Stimulated activated CD4-positive, alpha-beta T cell treated with anti-CD3 and anti-CD28 coated beads, Interleukin-12 subunit alpha, Interleukin-12 subunit beta, amount 100 ng/mL, for 48 hours (primary cell): ENCODE measurements at regions not wholly inside any gene's neighbourhood (a gene's known extent, or its start where the extent isn't known, plus 50 kb on each side); places are given as distances from the start of the nearest gene placed in this dataset.
"Not testable (repeated sequence)": the region's sequence is repeated elsewhere in the genome, so short reads cannot be mapped to it uniquely, and the experiment has no call there.

Experiments used
- DNase-seq, 3 donors: peaks; one replicate each; pipeline ENCODE4 v3.0.0-alpha.2; 2020; ENCODE audit warnings: low read depth in 2 of 3, low spot score in 1 of 3

DNA sequence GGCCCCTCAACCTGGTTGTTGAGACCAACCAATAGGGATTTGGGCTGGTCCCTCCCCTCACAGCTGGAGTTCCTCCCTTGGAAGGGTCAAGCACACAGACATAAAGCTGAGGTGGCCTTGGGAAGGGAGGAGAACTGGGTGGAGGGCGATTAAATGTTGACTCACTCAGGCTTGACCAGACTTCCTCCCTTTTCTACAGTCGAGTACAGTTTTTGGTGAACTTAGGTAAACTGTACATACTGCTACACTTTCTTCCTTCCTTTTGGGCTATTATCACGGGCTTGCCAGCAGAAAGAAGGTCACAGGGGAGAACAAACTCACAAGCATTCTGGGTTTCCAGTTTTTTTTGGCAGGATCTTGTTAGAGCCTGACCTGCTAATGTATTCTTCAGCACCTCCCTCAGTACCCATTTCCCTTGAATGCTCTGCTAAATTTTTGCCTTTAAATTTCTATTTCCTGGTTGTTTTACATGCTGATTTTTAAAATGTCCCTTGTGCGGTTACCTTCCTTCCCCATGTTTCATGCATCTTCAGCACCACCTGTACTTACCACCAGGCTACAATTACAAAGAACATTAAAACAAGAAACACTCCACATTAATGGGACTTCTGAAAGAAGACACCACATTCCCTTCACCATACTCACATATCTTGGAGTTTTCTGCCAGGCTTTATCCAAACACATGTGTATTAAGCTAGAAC is 135.2 kb upstream of the RASGEF1B start:
- no peak for DNase-seq

DNA sequence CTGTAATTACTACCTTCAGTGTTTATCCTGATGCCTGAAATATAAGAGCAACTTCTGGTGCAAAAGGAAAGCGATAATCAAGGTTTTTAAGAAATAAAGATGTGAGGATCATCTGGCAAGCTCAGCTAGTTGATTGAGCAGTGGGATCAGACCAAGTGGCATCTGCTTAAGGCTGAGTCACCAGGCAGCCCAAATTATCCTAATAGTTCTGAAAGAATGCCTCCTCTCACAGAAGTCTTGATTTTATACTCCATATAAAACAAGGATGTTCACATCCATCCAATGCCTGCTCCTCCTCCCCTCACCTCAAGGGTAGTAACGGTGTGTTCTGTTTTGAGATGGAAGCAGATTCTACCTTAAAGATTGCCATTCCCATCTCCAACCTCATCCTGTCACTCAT is 134.5 kb upstream of the RASGEF1B start:
- no peak for DNase-seq

DNA sequence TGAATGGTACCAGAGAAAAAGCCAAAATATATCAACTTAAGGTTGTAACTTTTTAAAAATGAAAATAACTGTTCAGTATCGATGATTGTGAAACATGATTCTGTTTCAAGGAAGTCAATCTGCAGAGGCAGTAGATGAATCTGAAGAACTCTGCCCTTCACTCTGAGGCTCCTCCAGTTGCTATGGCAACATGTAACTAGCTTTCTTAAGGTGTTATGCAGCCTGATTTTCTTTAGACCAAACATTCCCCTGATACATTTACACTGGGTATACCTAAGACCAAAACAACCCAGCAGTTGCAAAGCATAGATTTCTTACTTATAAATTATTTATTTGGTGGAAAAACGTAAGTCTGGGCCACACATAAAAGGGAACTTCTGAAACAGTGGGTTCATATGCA is 133.6 kb upstream of the RASGEF1B start:
- no peak for DNase-seq

DNA sequence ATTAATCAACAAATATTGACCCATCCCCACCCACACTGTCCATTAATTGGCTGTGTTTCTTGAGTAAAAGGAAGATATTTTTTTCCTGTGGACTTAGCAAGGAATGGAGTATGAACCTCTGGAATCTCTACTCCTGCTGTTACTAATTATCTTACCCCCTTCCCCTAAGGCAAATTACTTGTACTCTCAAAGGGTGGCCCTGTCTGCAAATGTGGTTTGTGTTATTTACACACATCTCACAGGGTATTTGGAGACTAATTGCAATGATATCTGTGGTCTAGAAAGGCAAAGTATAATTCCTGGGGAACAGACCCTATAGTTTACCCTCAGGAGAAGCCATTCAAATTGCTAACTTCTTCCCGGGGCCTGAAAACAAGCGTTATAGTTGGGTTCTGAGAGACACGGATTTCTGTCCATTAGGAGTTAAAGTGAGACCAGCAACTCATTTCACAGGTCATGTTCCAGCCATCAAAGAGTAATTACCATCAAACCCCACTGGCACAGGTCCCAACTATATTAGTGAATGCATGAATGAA is 133.0 kb upstream of the RASGEF1B start:
- no peak for DNase-seq

DNA sequence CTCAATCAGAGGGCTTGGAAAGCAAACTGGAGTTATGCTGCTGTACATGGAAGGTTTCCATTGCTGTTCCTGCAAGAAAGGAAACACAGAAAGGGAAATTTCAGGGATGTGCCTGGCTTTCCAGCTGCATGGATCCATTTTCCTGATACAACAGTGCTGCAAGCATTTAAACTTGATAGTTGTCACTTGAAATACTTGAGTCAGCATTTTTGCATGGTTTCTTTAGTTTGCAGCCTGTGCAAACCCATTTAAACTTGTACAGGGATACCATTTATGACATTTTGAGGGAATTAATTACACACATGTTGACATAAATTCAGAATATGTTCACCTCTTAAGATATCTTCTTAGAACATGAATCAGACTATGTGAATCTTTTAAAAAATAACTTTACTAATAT is 131.1 kb upstream of the RASGEF1B start:
- DNase-seq, result no peak

DNA sequence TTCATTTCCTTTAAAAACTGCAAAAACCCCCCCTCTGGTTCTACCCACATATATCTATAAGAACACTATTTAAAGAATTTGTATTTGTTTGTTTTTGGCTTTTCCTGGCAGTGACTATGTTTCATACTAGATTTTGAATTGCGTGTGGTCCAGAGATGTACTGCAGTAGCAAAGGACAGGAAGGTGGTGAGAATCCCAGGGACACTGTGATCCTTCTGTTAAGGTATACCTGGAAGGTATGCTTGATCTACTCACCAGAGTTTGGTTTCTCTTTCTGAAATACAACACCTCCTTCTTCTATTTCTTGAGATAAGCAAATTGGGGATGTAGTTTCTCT is 129.6 kb upstream of the RASGEF1B start:
- DNase-seq, result no peak

DNA sequence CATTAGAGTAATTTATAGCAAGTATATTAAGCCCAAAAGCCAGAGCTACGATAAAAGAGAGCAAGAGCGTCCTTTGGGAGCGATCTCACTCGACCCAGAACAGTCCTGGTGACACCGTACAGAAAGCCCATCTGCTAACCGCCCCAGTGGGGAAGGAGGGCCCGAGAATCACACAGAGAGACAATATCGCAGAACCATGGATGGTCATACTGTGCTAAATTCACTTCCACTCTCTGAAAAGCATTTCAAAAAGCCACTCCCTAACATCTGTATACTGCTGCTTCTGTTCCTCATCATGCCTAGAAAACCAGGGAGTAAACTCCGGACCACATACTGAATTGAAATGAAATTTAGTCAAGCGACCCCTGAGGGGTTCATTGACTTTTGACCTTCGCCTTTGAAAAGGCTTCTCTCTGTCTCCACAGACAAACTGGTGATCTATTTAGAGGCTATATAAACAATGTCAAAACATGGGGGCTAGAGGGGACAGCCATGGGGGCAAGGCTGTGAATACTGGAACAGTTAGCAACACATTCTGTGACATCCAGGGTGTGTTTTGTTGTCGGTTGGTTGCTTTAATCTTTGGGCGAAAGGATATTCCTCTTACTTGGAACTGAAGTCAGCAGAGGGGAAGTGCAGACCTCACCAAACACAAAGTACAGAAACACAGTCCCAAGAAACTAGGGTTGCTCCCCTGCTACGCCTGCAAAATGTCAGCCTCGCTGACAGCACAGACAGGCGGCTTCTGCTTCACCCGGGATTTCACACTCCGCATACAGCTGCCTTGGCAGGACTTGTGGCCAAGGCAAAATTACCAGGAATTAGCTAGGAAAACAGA is 129.0 kb upstream of the RASGEF1B start:
- no peak for DNase-seq

DNA sequence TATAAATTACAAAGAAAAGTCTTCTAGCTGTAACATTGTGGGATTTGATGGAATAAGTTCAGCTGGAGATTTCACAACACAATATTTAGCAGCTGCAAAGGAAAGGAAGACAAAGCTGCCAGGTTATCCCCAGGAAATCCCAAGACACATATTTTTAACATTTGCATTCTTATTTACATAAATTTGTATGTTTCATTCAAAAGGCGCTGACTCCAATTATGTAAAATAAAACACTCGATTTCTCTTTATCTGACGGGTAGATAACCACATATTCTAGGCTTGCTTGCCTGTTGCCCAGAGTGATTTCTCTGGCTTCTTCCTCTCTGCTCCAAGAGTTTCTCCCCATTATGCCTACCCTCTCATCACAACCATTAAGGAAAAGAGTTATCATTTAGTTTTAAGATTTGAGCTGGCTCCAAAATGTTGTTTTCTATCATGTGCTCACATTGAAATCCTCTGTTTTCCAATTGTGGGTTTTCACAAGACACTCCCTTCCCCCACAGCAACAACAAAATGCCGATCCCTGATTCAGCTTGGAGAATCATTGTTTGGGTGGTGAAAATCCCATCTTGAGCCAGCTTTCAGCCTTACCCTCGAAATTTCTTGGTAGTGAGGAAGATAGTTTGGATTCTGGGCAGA is 128.2 kb upstream of the RASGEF1B start:
- no peak for DNase-seq

DNA sequence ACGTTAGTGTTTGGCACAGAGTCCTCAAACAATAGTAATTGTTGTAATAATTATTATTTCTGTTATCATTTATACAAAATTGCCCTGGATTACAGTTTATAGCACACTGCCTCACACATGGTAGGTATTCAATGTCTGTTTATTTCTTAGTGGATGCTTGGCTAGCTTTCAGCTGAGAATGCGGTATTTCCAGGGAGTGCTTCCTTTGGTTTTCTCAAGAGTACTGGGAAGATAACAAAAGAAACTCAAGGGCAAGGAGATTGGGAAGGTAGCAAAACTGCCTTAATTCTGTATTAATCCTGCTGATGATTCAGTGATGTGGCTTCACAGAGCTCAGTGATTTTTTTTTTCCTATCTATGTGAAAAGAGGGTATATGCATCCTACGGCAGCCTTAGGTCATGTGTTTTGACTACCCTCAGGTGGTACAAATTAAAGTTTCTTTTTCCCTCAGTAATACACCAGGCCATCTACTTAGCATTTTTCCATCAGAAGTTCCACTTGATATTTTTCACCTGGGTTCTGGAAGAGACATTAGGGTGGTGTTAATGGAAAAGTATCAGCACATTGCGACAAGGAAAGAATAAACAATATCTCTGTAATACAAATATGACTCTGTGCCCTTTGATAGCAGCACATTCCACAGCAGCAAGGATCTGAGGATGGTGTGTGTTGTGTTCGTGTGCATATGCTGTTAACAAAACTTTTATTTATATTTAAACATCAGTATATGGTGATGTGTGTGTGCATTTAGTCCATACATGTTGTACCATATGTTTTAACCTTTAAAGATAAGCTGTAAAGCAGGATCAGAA is 124.3 kb upstream of the RASGEF1B start:
- no peak for DNase-seq

DNA sequence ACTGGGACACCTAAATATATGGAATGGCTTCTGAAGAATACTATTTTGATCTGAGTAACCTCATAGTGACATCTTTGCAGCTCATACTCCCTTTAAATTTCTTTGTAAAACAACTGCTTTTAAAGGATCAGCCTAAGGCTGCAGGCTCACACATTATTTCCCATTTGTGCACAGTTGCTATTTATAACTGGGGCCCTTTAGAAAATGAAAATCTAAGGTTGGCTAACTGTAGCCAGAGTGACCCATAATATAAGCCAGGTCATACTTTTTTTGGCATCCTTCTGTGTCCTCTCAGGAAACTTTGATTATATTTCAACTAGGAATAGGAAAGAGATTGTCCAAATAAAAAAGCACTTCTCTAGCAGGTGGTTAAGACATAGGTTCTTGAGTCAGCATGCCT is 123.6 kb upstream of the RASGEF1B start:
- DNase-seq, result no peak

DNA sequence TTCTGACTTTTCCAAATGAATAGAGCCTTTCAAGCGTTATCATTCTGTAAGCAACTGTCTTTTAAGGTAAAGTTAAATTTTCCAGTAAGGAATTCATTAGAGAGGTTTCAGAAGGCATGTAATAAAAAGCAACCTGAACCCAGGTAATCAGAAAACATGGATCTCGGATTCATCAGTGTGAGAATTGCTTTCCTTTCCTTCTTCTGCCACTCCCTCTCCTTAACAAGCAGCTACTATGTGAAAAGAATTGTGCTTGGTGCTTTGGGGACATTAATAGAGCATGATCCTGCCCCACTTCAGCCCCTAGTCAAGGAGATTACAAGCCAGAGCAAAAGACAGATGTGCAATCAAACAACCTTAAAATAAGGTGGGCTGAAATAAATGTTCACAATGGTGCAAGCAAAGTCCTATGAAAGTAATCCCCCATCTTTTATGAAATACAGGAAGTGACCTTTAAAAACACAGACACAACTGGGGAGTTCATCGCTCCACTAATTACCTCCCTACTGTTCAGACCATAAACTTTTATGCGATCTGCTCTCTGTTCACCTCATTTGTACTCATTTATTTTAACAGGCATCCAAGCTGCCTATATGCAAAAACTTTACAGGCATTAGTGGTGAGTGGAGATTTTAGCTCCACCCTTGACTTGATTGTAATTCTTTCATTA is 122.9 kb upstream of the RASGEF1B start:
- DNase-seq, result no peak

DNA sequence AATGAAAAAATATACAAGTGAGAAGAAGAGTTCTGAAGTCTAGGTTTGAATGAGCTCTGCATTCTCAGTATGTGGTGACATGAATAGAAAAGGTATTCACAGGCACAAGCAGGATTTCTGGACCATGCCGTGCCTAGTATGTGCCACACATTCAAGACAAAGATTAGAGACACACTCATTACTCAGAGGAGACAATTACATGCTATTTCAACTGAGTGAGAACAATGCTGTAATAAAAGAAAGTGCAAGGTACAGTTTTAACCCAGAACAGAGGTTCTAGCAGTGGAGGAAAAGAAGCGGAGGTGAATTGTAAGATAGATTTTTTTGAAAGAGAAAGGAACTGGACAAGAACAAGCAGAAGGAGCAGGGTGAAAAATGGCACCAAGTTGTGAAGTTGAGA is 121.0 kb upstream of the RASGEF1B start:
- no peak for DNase-seq

DNA sequence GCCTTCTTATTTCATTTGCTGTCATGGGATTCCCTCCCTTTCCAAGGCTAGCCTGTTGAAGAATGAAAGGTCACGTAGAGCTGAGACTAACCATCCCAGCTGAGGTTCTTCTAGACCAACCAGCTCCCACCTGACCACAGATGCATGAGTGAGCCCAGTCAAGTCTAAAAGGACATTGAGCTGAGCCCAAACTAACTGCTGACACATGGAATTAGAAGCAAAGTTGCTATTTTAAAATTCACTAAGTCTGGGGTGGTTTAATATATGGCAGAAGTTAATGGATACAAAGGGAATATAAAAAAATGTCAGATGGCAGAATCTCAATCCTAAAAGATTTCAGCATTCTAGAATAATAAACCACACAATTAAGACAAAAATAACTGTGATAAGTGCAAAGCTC is 118.9 kb upstream of the RASGEF1B start:
- DNase-seq, result no peak

DNA sequence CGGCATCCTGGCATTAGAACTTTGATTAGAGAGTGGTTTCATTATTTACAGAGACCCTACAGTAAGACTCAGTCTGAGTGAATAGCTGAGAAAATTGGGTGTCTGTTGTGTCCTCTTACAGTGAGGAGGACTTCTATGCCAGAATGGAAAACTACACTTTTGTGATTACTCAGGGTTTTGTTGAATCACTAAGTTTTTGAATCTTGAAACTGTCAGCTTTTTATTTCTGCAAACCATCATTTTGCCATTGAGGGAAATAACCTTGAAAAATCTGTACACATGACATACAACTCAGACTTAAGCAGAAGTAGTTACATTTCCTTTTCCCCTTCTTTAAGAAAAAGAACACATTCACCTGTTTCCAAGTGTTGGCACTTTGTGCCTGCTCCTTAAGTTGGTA is 117.6 kb upstream of the RASGEF1B start:
- DNase-seq, result no peak

DNA sequence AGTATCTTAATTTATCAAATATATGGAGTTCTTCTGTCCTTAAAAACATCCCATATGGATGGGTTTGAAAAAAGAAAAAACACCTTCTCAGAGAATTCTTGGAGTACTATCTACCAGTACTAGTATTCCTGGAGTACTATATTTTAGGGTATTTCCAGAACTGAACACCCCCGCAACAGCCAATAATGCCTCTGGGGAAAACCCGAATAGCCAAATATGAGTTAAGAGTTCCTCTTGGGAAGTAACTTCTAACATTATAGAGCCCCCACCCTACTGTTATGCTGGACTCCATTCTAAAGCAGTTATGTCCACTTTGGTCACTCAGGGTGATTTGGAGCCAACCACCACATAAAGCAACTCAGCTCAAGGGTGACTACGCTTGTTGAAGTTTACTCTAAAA is 115.0 kb upstream of the RASGEF1B start:
- DNase-seq, result no peak

DNA sequence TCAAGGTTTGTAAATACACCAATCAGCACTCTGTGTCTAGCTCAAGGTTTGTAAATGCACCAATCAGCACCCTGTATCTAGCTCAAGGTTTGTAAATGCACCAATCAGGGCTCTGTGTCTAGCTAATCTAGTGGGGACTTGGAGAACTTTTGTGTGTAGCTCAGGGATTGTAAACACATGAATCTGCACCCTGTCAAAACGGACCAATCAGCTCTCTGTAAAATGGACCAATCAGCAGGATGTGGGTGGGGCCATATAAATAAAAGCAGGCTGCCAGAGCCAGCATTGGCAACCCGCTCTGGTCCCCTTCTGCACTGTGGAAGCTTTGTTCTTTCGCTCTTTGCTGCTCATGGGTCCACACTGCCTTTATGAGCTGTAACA is 109.3 kb upstream of the RASGEF1B start:
- DNase-seq, result not testable (repeated sequence)

DNA sequence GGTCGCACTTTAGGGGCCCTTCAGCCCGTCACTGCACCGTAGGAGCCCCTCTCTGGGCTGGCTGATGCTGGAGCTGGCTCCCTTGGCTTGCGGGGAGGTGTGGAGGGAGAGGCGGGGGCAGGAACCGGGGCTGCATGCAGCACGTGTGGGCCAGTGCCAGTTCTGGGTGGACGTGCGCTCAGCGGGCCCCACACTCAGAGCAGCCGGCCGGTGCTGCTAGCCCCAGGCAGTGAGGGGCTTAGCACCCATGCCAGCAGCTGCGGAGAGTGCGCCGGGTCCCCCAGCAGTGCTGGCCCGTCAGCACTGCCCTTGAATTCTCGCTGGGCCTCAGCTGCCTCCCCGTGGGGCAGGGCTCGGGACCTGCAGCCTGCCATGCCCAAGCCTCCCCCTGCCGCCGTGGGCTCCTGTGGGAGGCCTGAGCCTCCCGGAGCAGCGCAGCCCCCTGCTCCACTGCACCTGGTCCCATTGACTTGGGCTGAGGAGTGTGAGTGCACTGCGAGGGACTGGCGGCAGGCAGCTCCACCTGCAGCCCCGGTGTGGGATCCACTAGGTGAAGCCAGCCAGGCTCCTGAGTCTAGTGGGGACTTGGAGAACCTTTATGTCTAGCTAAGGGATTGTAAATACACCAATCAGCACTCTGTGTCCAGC is 108.8 kb upstream of the RASGEF1B start:
- no peak for DNase-seq

DNA sequence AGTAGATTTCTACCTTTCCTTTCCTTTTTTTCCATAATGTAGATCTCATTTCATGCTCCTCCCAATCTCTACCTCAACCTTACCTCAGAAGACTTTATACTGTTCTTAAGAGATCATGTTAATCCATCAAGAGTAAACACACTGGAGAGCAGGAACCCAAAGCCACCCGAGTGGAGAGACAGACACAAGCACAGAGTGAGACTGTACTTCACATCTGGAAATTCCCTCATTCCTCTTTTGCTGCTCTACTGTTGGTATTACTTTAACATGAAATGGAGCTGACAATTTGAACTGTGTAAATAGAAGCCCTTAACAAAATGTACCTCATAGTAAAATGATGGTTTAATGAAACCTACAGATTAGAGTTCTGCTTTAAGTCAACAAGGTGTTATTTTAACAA is 105.7 kb upstream of the RASGEF1B start:
- no peak for DNase-seq

DNA sequence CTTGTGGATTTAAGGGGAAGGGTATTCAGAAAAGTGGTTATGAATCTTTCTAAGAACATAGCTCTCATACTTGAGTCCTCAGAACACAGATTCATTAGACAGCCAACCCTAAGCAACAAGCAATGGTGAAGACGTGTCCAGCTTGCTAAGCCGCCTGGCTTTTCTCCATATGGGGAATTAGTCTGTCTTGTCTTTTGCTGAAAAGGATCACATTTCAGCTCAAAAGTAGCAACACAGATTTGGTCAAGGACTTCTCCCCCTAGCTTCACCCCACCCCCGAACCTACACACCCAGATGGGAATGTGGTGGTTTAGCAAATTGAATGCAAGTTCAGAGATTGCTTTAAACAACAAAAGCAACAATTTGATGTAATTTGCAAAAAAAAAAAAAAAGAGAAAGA is 103.3 kb upstream of the RASGEF1B start:
- DNase-seq, result no peak

DNA sequence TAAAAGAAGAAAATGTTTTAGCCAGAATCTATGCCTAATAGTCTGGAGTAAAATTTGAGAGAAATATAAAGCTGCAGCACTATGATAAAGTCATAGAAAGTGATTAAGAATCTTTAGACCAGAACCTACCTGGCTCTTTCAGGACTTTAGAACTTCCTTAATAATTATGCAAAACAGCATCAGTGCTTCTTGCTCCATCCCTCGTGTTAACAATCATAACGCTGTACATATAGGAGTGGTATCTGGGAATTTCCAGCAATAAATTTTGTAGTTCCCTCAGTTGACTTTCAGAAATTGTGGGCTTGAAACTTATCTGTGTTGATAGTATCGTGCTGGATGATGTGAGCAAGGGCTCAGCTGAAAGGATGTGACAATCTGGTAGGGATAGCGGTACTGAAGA is 102.1 kb upstream of the RASGEF1B start:
- no peak for DNase-seq
